Stimulated activated CD4-positive, alpha-beta T cell treated with anti-CD3 and anti-CD28 coated beads, Interleukin-15, amount 100 ng/mL, for 1 hour (primary cell): ENCODE measurements at regions not wholly inside any gene's neighbourhood (a gene's known extent, or its start where the extent isn't known, plus 50 kb on each side); places are given as distances from the start of the nearest gene placed in this dataset.

Source experiments
- DNase-seq, 2 donors: peaks; one replicate each; pipeline ENCODE4 v3.0.0-alpha.2; 2020; ENCODE audit warnings: low read depth in 1 of 2, low spot score in 1 of 2

- no peak for DNase-seq
Measured at GRCh38 chr20:21577551-21577950, 63.7 kb upstream of the NKX2-2 start.

GRCh38 chr20:21575981-21576740, 62.3 kb upstream of the NKX2-2 start:
- no peak for DNase-seq

- no peak for DNase-seq
Measured at GRCh38 chr20:21575167-21575566, 61.3 kb upstream of the NKX2-2 start.

- no peak for DNase-seq
Measured at GRCh38 chr20:21574443-21574842, 60.6 kb upstream of the NKX2-2 start.

- DNase-seq, result no peak
Measured at GRCh38 chr20:21573259-21573658, 59.4 kb upstream of the NKX2-2 start.

GRCh38 chr20:21571841-21572690, 58.2 kb upstream of the NKX2-2 start:
- DNase-seq, result no peak

GRCh38 chr20:21570285-21570992, 56.6 kb upstream of the NKX2-2 start:
- no peak for DNase-seq

GRCh38 chr20:21569586-21569985, 55.7 kb upstream of the NKX2-2 start:
- DNase-seq, result no peak

- no peak for DNase-seq
Measured at GRCh38 chr20:21564127-21564773, 50.4 kb upstream of the NKX2-2 start.
